K562 (cell line): ENCODE measurements at regions not wholly inside any gene's neighbourhood (a gene's known extent, or its start where the extent isn't known, plus 50 kb on each side); places are given as distances from the start of the nearest gene placed in this dataset.
A peak's percentile ranks its signal among the peaks of the same experiment; 100 is the strongest.
"Not testable (repeated sequence)": the region's sequence is repeated elsewhere in the genome, so short reads cannot be mapped to it uniquely, and the experiment has no call there.

Experiments used
- ATAC-seq: fragments of 200-7000 bp; cut with Tn5 transposase; 3 replicates; pipeline ENCODE4 v1.9.1; 2020; ENCODE audit warnings: moderate library complexity
- BruUV-seq: library from RNA; stranded (reverse); fragments of 400-500 nt; replicated peaks from 2 replicates; lab custom pipeline; 2021; lab: Mats Ljungman, UMichigan
- CTCF ChIA-PET: fragments of 300-600 bp; formaldehyde crosslinking; extraction: SDS; loops from one replicate; lab custom pipeline; 2021; ENCODE audit warnings: low intra/inter-chr PET ratio; lab: Yijun Ruan, JAX
- POLR2A ChIA-PET: fragments of 300-600, 350-650 bp; sonication (Branson Sonifier 250); formaldehyde crosslinking; extraction: SDS; loops from one replicate; lab custom pipeline; 2021; ENCODE audit warnings: antibody characterized with exemption, inconsistent platforms; lab: Yijun Ruan, JAX
- DNase-seq, 4 experiments: peaks; one replicate each; pipeline versions ENCODE4 v3.0.0 to v3.0.0-alpha.2; 2011 to 2018; ENCODE audit warnings: low spot score in 3 of 4, mixed read lengths in 3 of 4; ENCODE audit errors: extremely low read depth in 1 of 4
- FAIRE-seq: peaks from 2 replicates; lab custom pipeline; 2011; peaks lifted over from hg19 to GRCh38; lab: Jason Lieb, UNC
- H2AFZ ChIP-seq: 2 replicates; pipeline ENCODE4 v1.6.0; 2011; ENCODE audit warnings: low read depth, low read length, control low read depth, inconsistent platforms
- H3K27ac ChIP-seq: fragments of 200-600 bp; 3 replicates; pipeline ENCODE4 v1.8.0; 2011; ENCODE audit warnings: low read depth, mild to moderate bottlenecking, control low read depth, inconsistent platforms, low read length, moderate library complexity, mixed read lengths; ENCODE audit errors: extremely low read depth
- H3K27me3 ChIP-seq, 2 experiments: fragments of 300-600 bp in 1 of 2; 2 replicates in 1 of 2; 3 replicates in 1 of 2; pipeline versions ENCODE4 v1.6.0 to v1.8.0; 2011; ENCODE audit warnings: inconsistent platforms in 2 of 2, low read length in 2 of 2, mild to moderate bottlenecking in 1 of 2, mixed read lengths in 1 of 2, moderate library complexity in 1 of 2; ENCODE audit not compliant: control insufficient read depth in 2 of 2, insufficient read depth in 2 of 2
- H3K36me3 ChIP-seq: fragments of 300-600 bp; 3 replicates; pipeline ENCODE4 v1.8.0; 2011; ENCODE audit warnings: mild to moderate bottlenecking, low read length, inconsistent platforms; ENCODE audit not compliant: control insufficient read depth, insufficient read depth
- H3K4me1 ChIP-seq, 2 experiments: fragments of 200-600 bp in 1 of 2; replicated peaks in 1 of 2; 2 replicates in 1 of 2; 3 replicates in 1 of 2; pipeline versions ENCODE4 v1.5.1 to v1.8.0; 2011; ENCODE audit warnings: inconsistent platforms in 2 of 2, low read length in 2 of 2, mild to moderate bottlenecking in 1 of 2, mixed read lengths in 1 of 2, moderate library complexity in 1 of 2; ENCODE audit not compliant: control insufficient read depth in 2 of 2, insufficient read depth in 2 of 2
- H3K4me2 ChIP-seq: 2 replicates; pipeline ENCODE4 v1.6.1; 2011; ENCODE audit warnings: low read length, control low read depth, inconsistent platforms, mixed read lengths; ENCODE audit not compliant: insufficient read depth
- H3K4me3 ChIP-seq: fragments of 200-600 bp; sonication (generic), shearing (Covaris generic); 2 replicates; pipeline ENCODE4 v1.5.1; 2016; ENCODE audit warnings: control low read depth, inconsistent platforms
- H3K79me2 ChIP-seq: fragments of 200-600 bp; 3 replicates; pipeline ENCODE4 v1.8.0; 2011; ENCODE audit warnings: low read length, inconsistent platforms; ENCODE audit not compliant: control insufficient read depth, insufficient read depth
- H3K9ac ChIP-seq, 2 experiments: 2 replicates each; pipeline versions ENCODE4 v1.6.0 to v1.6.1; 2011; ENCODE audit warnings: low read depth in 2 of 2, low read length in 2 of 2, control low read depth in 1 of 2, inconsistent platforms in 1 of 2, mild to moderate bottlenecking in 1 of 2, mixed read lengths in 1 of 2; ENCODE audit not compliant: insufficient read depth in 1 of 2
- H3K9me1 ChIP-seq: one replicate; pipeline ENCODE4 v1.6.0; 2011; ENCODE audit warnings: inconsistent platforms, mild to moderate bottlenecking, low read length, moderate library complexity; ENCODE audit not compliant: control insufficient read depth, insufficient read depth
- H3K9me3 ChIP-seq: replicated peaks from 2 replicates; pipeline ENCODE4 v1.5.1; 2011; ENCODE audit warnings: low read depth, low read length, inconsistent platforms; ENCODE audit not compliant: control insufficient read depth, insufficient read depth
- H4K20me1 ChIP-seq: replicated peaks from 2 replicates; pipeline ENCODE4 v1.6.1; 2011; ENCODE audit warnings: low read length, inconsistent platforms, mixed read lengths; ENCODE audit not compliant: control insufficient read depth, insufficient read depth
- EHMT2 ChIP-seq: fragments of 450-650 bp; IDR thresholded peaks from 2 replicates; pipeline ENCODE4 v1.6.1; 2018; ENCODE audit warnings: antibody characterized with exemption
- FOXA3 ChIP-seq, 2 experiments: fragments of 450-650 bp in 1 of 2; sonication (generic) in 1 of 2; formaldehyde crosslinking; IDR thresholded peaks in 1 of 2; conservative IDR thresholded peaks in 1 of 2; 2 replicates each; pipeline versions ENCODE4 v1.4.0 to v1.8.0; 2020 to 2022; ENCODE audit warnings: mild to moderate bottlenecking in 2 of 2, missing genetic modification reagents in 1 of 2
- GATA2 ChIP-seq: sonication (generic); formaldehyde crosslinking; IDR thresholded peaks from 2 replicates; pipeline ENCODE4 v1.4.0; 2020; ENCODE audit warnings: mild to moderate bottlenecking, missing genetic modification reagents
- MYNN ChIP-seq, 2 experiments: sonication (generic); formaldehyde crosslinking in 1 of 2; IDR thresholded peaks; 2 replicates each; pipeline versions ENCODE4 v1.5.0 to v1.6.1; 2016 to 2020; ENCODE audit warnings: antibody characterized with exemption in 1 of 2, missing genetic modification reagents in 1 of 2
- PURB ChIP-seq: sonication (generic); formaldehyde crosslinking; IDR thresholded peaks from 2 replicates; pipeline ENCODE4 v1.9.0; 2021; ENCODE audit warnings: low read depth, mild to moderate bottlenecking, missing genetic modification reagents
- SOX6 ChIP-seq: fragments of 450-650 bp; IDR thresholded peaks from 2 replicates; pipeline ENCODE4 v1.6.1; 2014; ENCODE audit warnings: mild to moderate bottlenecking
- ZNF347 ChIP-seq: fragments of 450-650 bp; formaldehyde crosslinking; IDR thresholded peaks from 2 replicates; pipeline ENCODE4 v1.4.0; 2020; ENCODE audit warnings: low read depth, mild to moderate bottlenecking, moderate library complexity
- ZNF444 ChIP-seq: fragments of 250-450 bp; sonication (Bioruptor Pico); IDR thresholded peaks from 2 replicates; pipeline ENCODE4 v1.4.0; 2020; ENCODE audit warnings: mild to moderate bottlenecking, moderate library complexity
- ZNF507 ChIP-seq: conservative IDR thresholded peaks from 2 replicates; pipeline ENCODE4 v1.6.1; 2017; ENCODE audit warnings: missing genetic modification characterization, missing compliant biosample characterization
- ZNF668 ChIP-seq: fragments of 250-450 bp; sonication (Bioruptor Pico); IDR thresholded peaks from 2 replicates; pipeline ENCODE4 v1.8.0; 2022; ENCODE audit warnings: mild to moderate bottlenecking, inconsistent platforms
- WGBS: fragments of 100-300 bp; shearing (Covaris generic); methylation state at CpG from one replicate; pipeline ENCODE4 v1.1.6; 2016; ENCODE audit warnings: low coverage, mixed read lengths; ENCODE audit not compliant: insufficient coverage; ENCODE audit errors: missing lambda C conversion rate; 5-methylcytosine and 5-hydroxymethylcytosine counted together
- in situ Hi-C: fragments of 300-500 bp; cut with MboI; formaldehyde crosslinking; loops from 4 replicates; pipeline ENCODE4 v1.15.0; 2018; ENCODE audit warnings: inconsistent platforms, mixed read lengths
- intact Hi-C: fragments of 100-400 bp; cut with micrococcal nuclease; formaldehyde crosslinking; loops from 2 replicates; pipeline ENCODE4 v1.14.2; 2022
- TF ChIP-seq, protein P1 (sequence below): IDR thresholded peaks from 2 replicates; pipeline ENCODE4 v1.6.1; 2012; ENCODE audit warnings: low read depth, low read length, improper control_type of control experiment, borderline replicate concordance
- TF ChIP-seq, protein P2 (sequence below), 3 experiments: IDR thresholded peaks in 2 of 3; conservative IDR thresholded peaks in 1 of 3; 2 replicates each; pipeline ENCODE4 v1.5.1; 2011 to 2012; ENCODE audit warnings: low read length in 3 of 3, mild to moderate bottlenecking in 3 of 3, control low read depth in 2 of 3, improper control_type of control experiment in 1 of 3, inconsistent platforms in 1 of 3, low read depth in 1 of 3, mixed read lengths in 1 of 3, moderate library complexity in 1 of 3; ENCODE audit not compliant: insufficient read depth in 2 of 3

DNA sequence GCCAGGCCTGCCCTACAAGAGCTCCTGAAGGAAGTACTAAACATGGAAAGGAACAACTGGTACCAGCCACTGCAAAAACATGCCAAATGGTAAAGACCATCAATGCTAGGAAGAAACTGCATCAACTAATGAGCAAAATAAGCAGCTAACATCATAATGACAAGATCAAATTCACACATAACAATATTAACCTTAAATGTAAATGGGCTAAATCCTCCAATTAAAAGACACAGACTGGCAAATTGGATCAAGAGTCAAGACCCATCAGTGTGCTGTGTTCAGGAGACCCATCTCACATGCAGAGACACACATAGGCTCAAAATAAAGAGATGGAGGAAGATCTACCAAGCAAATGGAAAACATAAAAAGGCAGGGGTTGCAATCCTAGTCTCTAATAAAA, 119.0 kb upstream of the CARMIL1 start:
- CTCF ChIA-PET, ATAC-seq, H3K4me3 ChIP-seq, POLR2A ChIA-PET, H3K79me2 ChIP-seq, H4K20me1 ChIP-seq, H3K4me1 ChIP-seq, H3K9me1 ChIP-seq, H3K9ac ChIP-seq, H3K27ac ChIP-seq, H3K4me2 ChIP-seq, H3K36me3 ChIP-seq, intact Hi-C loops, FAIRE-seq, in situ Hi-C loops, BruUV-seq, H3K9me3 ChIP-seq, DNase-seq, H3K27me3 ChIP-seq, H2AFZ ChIP-seq: not testable (repeated sequence)
- peak; percentile 92 for TF ChIP-seq ZNF507 (tag)

DNA sequence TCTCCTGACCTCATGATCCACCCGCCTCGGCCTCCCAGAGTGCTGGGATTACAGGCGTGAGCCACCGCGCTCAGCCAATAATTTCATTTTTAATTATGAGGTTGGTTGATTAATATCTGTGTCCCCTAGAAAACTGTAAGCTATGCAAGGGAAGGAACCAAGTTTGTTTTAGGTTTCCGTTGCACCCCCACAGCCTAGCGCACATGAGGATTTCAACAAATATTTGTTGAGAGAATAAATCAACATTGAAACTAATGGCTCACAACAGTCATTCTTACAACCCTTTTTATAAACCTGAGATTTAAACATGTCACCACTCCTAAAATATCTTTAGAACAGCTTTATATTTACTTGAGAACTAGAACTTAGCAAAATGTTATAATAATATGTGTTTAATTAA, 114.0 kb upstream of the CARMIL1 start:
- WGBS, result 6% methylated on average over 5 of the region's 7 CpGs
- Histone ChIP-seq H3K27me3 (no peaks in the 10 kb centered on the region), H3K27ac (no peak overlapping the region), H3K4me3 (no peak overlapping the region), H3K4me2 (no peak overlapping the region), H3K9me1 (no peaks in the 10 kb centered on the region), H3K36me3 (no peaks in the 10 kb centered on the region), H2AFZ (no peak overlapping the region), H4K20me1 (no peaks in the 10 kb centered on the region), H3K79me2 (no peaks in the 10 kb centered on the region), H3K9me3 (no peaks in the 10 kb centered on the region), H3K9ac (no peak overlapping the region), H3K4me1 (no peaks in the 10 kb centered on the region)
- no peak for FAIRE-seq
- POLR2A ChIA-PET, result no interaction called here
- no TSS peak for BruUV-seq
- DNase-seq, result no peak
- CTCF ChIA-PET, result no interaction called here
- intact Hi-C loops, result no loop called here
- in situ Hi-C loops, result no loop called here
- no peak for ATAC-seq
- no peak for TF ChIP-seq ZNF347 (CRISPR knock-in tag)
- no peak for TF ChIP-seq SOX6
- no peak for TF ChIP-seq FOXA3 (CRISPR knock-in tag; conservative IDR thresholded peaks at IDR 0.05 in 1 of 2, IDR thresholded peaks at IDR 0.05 in 1 of 2)
- no peak for TF ChIP-seq ZNF668 (CRISPR knock-in tag)
- TF ChIP-seq ZNF444 (CRISPR knock-in tag), result no peak
- TF ChIP-seq PURB (CRISPR knock-in tag), result no peak
- TF ChIP-seq, protein P1, sequence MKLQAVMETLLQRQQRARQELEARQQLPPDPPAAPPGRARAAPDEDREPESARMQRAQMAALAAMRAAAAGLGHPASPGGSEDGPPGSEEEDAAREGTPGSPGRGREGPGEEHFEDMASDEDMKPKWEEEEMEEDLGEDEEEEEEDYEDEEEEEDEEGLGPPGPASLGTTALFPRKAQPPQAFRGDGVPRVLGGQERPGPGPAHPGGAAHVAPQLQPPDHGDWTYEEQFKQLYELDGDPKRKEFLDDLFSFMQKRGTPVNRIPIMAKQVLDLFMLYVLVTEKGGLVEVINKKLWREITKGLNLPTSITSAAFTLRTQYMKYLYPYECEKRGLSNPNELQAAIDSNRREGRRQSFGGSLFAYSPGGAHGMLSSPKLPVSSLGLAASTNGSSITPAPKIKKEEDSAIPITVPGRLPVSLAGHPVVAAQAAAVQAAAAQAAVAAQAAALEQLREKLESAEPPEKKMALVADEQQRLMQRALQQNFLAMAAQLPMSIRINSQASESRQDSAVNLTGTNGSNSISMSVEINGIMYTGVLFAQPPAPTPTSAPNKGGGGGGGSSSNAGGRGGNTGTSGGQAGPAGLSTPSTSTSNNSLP, result no peak
- TF ChIP-seq MYNN (IDR thresholded peaks at IDR 0.05), result no peak
- TF ChIP-seq MYNN (CRISPR knock-in tag; IDR thresholded peaks at IDR 0.05), result no peak
- no peak for TF ChIP-seq GATA2
- TF ChIP-seq, protein P2, sequence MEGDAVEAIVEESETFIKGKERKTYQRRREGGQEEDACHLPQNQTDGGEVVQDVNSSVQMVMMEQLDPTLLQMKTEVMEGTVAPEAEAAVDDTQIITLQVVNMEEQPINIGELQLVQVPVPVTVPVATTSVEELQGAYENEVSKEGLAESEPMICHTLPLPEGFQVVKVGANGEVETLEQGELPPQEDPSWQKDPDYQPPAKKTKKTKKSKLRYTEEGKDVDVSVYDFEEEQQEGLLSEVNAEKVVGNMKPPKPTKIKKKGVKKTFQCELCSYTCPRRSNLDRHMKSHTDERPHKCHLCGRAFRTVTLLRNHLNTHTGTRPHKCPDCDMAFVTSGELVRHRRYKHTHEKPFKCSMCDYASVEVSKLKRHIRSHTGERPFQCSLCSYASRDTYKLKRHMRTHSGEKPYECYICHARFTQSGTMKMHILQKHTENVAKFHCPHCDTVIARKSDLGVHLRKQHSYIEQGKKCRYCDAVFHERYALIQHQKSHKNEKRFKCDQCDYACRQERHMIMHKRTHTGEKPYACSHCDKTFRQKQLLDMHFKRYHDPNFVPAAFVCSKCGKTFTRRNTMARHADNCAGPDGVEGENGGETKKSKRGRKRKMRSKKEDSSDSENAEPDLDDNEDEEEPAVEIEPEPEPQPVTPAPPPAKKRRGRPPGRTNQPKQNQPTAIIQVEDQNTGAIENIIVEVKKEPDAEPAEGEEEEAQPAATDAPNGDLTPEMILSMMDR (IDR thresholded peaks at IDR 0.05 in 2 of 3, conservative IDR thresholded peaks at IDR 0.05 in 1 of 3; ENCODE audit: insufficient read depth in 2 of 3, low read depth in 1 of 3, low read length in 3 of 3), result no peak
- TF ChIP-seq EHMT2, result no peak
